HG02798 (cell line): ENCODE measurements at regions not wholly inside any gene's neighbourhood (a gene's known extent, or its start where the extent isn't known, plus 50 kb on each side); places are given as distances from the start of the nearest gene placed in this dataset.
A peak's percentile ranks its signal among the peaks of the same experiment; 100 is the strongest.

Experiments used
- ATAC-seq: cut with Tn5 transposase; IDR thresholded peaks from one replicate; pipeline ENCODE4 v1.9.1; 2021; ENCODE audit warnings: mild to moderate bottlenecking; ENCODE audit not compliant: unreplicated experiment, poor library complexity

DNA sequence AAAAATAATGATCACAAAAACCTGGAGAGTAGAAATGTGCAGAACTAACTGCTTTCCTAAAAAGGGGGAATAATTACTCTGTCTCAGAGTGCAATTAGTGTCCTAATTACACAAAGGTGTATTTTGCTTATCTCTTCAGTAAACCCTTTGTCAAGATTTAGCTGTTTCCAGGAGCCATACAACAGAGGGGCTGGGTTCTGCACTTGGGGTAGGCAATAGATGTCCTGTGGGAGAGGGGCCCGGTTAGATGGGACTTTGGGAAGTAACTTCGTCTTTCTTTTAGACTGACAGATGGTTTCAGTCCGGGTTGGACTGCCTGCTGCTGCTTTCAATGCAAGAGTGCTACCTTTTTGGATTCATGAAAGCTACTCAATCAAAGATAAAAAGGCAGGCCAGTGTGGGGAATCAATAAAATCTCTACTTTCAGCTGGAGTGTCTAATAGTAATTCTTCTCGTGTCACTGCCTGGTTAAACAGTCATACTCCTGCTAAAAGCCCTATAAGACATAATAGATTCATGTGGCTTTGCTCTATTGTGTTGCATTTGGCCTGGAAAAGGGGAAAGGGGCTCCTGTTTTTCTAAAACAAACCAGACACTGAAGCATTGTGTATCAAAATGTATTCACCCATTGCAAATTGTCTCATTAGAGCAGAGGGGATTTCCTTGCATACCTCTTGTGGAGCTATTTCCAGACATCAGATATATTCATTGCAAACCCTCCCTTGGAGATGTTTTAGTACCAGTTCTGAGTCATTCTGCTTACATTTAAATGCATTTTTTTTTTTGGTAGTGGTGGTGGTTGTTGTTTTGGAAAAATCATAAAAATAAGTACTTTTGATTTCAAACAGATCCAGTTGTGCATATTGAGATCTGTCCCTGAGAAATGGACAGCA lies 83.3 kb upstream of the PCDH8 start:
- no peak for ATAC-seq

DNA sequence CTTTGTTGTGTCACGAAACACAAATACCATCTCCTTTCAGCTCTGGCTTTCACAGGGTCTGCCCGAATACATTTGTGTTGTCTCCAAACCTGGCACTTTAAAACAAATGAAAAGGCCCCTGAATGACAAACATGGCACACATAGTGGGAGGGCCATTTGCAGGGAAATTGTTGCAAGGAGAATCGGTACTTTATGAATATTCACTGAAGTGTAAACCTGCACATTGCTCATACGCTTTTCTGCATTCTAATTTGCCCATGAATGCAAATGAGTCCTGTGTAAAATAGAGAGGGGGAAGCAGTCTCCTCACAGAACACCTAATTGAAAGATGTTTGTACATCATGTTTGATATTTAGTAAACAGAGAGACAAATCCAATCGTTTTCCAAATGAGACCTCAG lies 82.7 kb upstream of the PCDH8 start:
- no peak for ATAC-seq

DNA sequence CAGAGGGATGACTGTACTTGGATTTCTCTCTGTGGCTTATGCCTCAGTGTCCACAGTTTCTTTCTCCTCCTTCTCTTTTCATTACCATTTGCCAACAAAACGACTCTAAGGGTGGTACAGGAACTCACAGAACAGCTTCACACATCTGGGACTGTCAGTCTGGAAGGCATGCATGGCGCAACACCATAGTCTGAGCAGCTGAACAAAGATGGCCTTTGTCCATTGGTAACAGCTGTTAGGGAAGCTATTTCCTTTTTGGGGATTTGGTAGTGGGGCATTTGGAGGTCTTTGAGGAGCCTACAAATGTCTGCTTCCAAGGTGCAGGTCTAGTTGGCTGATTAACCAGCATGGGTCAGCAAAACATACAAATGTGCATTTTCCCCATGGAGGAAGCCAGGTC lies 81.4 kb upstream of the PCDH8 start:
- ATAC-seq, result no peak

DNA sequence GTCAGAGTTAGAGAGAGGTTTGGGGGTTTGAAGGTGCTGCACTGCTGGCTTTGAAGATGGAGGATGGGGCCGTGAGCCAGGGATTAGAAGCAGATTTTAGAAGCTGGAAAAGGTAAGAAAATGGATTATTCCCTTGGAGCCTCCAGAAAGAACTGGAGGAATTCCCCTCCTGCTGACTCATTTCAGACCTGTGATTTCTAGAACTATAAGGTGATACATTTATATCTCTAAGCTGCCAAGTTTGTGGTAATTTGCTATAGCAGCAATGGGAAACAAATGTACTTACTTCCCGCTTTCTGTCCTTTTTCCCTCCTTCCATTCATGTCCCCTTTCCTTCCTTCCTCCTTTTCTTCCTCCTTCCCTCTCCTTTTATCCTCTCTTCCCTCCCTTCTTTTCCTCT lies 78.5 kb upstream of the PCDH8 start:
- ATAC-seq, result no peak

- ATAC-seq, result no peak
Measured at GRCh38 chr13:52925775-52926285, 77.4 kb upstream of the PCDH8 start.

- no peak for ATAC-seq
Measured at GRCh38 chr13:52925251-52925650, 76.8 kb upstream of the PCDH8 start.

GRCh38 chr13:52924289-52925148 lies 76.1 kb upstream of the PCDH8 start:
- ATAC-seq, result no peak

- ATAC-seq, result no peak
Measured at GRCh38 chr13:52922961-52923360, 74.5 kb upstream of the PCDH8 start.

DNA sequence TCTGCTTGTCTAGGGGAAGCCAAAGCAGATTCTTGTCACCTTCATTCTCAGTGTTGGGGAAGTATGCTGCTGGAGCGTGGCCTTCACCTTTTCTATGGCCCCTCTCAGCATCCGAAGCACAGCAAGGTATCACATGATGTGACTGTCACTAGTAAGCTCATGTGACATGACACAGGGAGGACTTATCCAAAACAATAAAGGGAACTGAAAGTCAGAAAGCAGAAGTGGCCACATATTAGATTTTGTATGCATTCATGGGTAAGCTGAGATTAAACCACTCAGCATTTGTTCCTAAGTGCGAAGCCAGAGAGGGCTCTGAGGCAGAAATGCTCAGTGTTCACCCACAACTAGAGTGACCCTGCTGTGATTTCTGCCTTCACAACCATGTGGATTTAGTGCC lies 72.8 kb upstream of the PCDH8 start:
- ATAC-seq, result peak; percentile 96

GRCh38 chr13:52916486-52916990 lies 68.1 kb upstream of the PCDH8 start:
- no peak for ATAC-seq

DNA sequence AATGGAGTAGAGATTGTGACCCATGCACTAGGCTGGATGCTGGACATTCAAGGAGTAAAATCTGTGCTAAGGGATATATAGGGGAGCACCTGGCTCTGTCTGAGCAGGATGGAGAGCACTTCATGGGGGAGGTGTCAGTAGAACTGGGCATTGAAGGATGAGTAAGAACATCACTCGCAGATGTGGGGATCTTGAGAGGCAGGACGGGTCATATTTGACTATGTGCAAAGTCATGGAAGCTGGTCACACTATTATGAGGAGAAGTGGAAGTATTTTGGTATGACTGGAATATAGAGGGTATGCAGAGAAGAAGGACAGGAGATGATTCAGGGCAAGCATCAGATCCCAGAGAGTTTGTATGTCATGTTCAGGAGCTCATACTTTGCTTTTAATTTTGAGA lies 62.9 kb upstream of the PCDH8 start:
- ATAC-seq, result no peak

DNA sequence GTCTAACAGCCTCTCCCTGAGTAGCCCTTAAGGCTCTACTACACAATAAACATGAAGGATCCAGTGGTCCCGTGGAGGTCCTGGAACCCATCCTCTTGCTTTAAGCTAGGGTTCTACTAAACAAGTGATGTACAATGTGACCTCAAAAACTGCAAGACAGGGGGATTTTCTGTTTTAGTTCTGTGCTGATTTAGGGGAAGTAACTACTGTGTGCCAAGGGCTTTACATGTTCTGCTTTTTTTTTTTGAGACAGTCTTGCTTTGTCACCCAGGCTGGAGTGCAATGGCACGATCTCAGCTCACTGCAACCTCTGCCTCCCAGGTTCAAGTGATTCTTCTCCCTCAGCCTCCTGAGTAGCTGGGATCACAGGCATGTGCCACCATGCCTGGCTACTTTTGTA lies 61.9 kb upstream of the PCDH8 start:
- ATAC-seq, result peak; percentile 43

GRCh38 chr13:52906122-52906903 lies 57.9 kb upstream of the PCDH8 start:
- ATAC-seq, result no peak

DNA sequence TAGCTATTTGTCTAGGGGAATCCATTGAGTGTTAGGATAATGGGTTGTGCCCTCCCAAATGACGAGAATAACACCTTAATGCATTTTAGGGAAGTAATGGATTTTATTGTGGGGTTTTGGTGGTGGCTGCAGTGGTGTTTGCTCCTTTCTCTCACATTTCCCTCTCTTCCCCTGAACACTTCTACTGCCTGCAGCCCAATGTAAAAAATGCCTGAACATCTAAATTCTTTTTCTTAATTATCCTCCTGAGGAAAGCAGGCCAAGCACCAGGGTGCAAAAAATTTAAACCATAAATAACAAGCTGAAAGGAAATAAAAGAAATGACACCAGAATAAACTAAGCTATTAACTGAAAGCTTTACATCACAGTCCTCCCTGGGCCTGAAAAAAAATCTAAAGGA lies 57.3 kb upstream of the PCDH8 start:
- no peak for ATAC-seq

GRCh38 chr13:52903320-52903719 lies 54.9 kb upstream of the PCDH8 start:
- ATAC-seq, result peak; percentile 98

GRCh38 chr13:52899206-52899605 lies 50.8 kb upstream of the PCDH8 start:
- no peak for ATAC-seq
